Osteoblast (primary cell): ENCODE measurements at regions not wholly inside any gene's neighbourhood (a gene's known extent, or its start where the extent isn't known, plus 50 kb on each side); places are given as distances from the start of the nearest gene placed in this dataset.

Experiments
- DNase-seq: peaks from one replicate; pipeline ENCODE4 v3.0.0; 2011; ENCODE audit warnings: low spot score, mixed read lengths; ENCODE audit not compliant: insufficient read length; ENCODE audit errors: missing footprints
- H2AFZ ChIP-seq: 2 replicates; pipeline ENCODE4 v1.6.0; 2011; ENCODE audit warnings: mild to moderate bottlenecking, low read length
- H3K27ac ChIP-seq: 2 replicates; pipeline ENCODE4 v1.5.1; 2011; ENCODE audit warnings: mild to moderate bottlenecking, low read depth, low read length, moderate library complexity
- H3K27me3 ChIP-seq: 2 replicates; pipeline ENCODE4 v1.6.0; 2012; ENCODE audit warnings: mild to moderate bottlenecking, control low read depth, inconsistent platforms, low read length, moderate library complexity; ENCODE audit not compliant: insufficient read depth
- H3K36me3 ChIP-seq: 2 replicates; pipeline ENCODE4 v1.5.1; 2011; ENCODE audit warnings: mild to moderate bottlenecking, low read length, control low read depth, moderate library complexity; ENCODE audit not compliant: insufficient read depth
- H3K4me1 ChIP-seq: 2 replicates; pipeline ENCODE4 v1.5.1; 2011; ENCODE audit warnings: mild to moderate bottlenecking, low read length, control low read depth, moderate library complexity; ENCODE audit not compliant: insufficient read depth
- H3K4me2 ChIP-seq: 2 replicates; pipeline ENCODE4 v1.6.0; 2011; ENCODE audit warnings: mild to moderate bottlenecking, low read length; ENCODE audit not compliant: insufficient read depth
- H3K4me3 ChIP-seq: fragments of 200-600 bp; sonication (generic); 3 replicates; pipeline ENCODE4 v1.5.1; 2012; ENCODE audit warnings: mild to moderate bottlenecking, low read length, inconsistent platforms; ENCODE audit not compliant: insufficient read depth
- H3K79me2 ChIP-seq: 2 replicates; pipeline ENCODE4 v1.6.0; 2012; ENCODE audit warnings: mild to moderate bottlenecking, low read length, control low read depth, inconsistent platforms; ENCODE audit not compliant: insufficient read depth
- H3K9me3 ChIP-seq: 2 replicates; pipeline ENCODE4 v1.5.1; 2011; ENCODE audit warnings: low read depth, low read length, control low read depth
- H4K20me1 ChIP-seq: 2 replicates; pipeline ENCODE4 v1.6.0; 2012; ENCODE audit warnings: mild to moderate bottlenecking, low read length, control low read depth; ENCODE audit not compliant: insufficient read depth
- CTCF ChIP-seq: IDR thresholded peaks from 2 replicates; pipeline ENCODE4 v1.5.1; 2011; ENCODE audit warnings: mild to moderate bottlenecking, low read depth, low read length, moderate library complexity; ENCODE audit errors: extremely low read depth

GRCh38 chr18:78321402-78321801 lies 658.2 kb upstream of the SALL3 start:
- Histone ChIP-seq H3K4me1 (no peaks in the 10 kb centered on the region), H2AFZ (no peak overlapping the region), H4K20me1 (no peaks in the 10 kb centered on the region), H3K79me2 (no peaks in the 10 kb centered on the region), H3K4me3 (no peak overlapping the region), H3K4me2 (no peak overlapping the region), H3K27ac (no peak overlapping the region), H3K27me3 (no peaks in the 10 kb centered on the region), H3K9me3 (no peaks in the 10 kb centered on the region), H3K36me3 (no peaks in the 10 kb centered on the region)
- no peak for DNase-seq
- no peak for TF ChIP-seq CTCF

GRCh38 chr18:78323453-78324197 lies 656.0 kb upstream of the SALL3 start:
- Histone ChIP-seq H3K9me3 (no peaks in the 10 kb centered on the region), H3K4me3 (no peak overlapping the region), H3K36me3 (no peaks in the 10 kb centered on the region), H3K4me1 (no peaks in the 10 kb centered on the region), H4K20me1 (no peaks in the 10 kb centered on the region), H3K27me3 (no peaks in the 10 kb centered on the region), H3K79me2 (no peaks in the 10 kb centered on the region), H3K27ac (no peak overlapping the region), H2AFZ (no peak overlapping the region), H3K4me2 (no peak overlapping the region)
- no peak for DNase-seq
- no peak for TF ChIP-seq CTCF

- no peak for DNase-seq
- Histone ChIP-seq H3K27ac (no peak overlapping the region), H3K4me1 (no peaks in the 10 kb centered on the region), H4K20me1 (no peaks in the 10 kb centered on the region), H3K27me3 (no peaks in the 10 kb centered on the region), H3K79me2 (no peaks in the 10 kb centered on the region), H3K9me3 (peaks cover 5% of the 10 kb centered on the region), H3K36me3 (no peaks in the 10 kb centered on the region), H3K4me3 (no peak overlapping the region), H3K4me2 (no peak overlapping the region), H2AFZ (no peak overlapping the region)
- no peak for TF ChIP-seq CTCF
These were observed 652.0 kb upstream of the SALL3 start for GRCh38 chr18:78327643-78328042.

- H4K20me1 ChIP-seq = no peaks in the 10 kb centered on the region
- no peak overlapping the region for H2AFZ ChIP-seq
- H3K9me3 ChIP-seq = peaks cover 5% of the 10 kb centered on the region
- no peaks in the 10 kb centered on the region for H3K4me1 ChIP-seq
- no peak for TF ChIP-seq CTCF
- H3K36me3 ChIP-seq = no peaks in the 10 kb centered on the region
- no peaks in the 10 kb centered on the region for H3K79me2 ChIP-seq
- no peak overlapping the region for H3K4me2 ChIP-seq
- H3K4me3 ChIP-seq = no peak overlapping the region
- H3K27ac ChIP-seq = no peak overlapping the region
- no peaks in the 10 kb centered on the region for H3K27me3 ChIP-seq
- no peak for DNase-seq
These were observed 648.9 kb upstream of the SALL3 start for GRCh38 chr18:78330766-78331165.
